GM19395 (cell line): ENCODE measurements at regions not wholly inside any gene's neighbourhood (a gene's known extent, or its start where the extent isn't known, plus 50 kb on each side); places are given as distances from the start of the nearest gene placed in this dataset.
"Not testable (repeated sequence)": the region's sequence is repeated elsewhere in the genome, so short reads cannot be mapped to it uniquely, and the experiment has no call there.

Source experiments
- ATAC-seq: cut with Tn5 transposase; IDR thresholded peaks from one replicate; pipeline ENCODE4 v1.9.1; 2021; ENCODE audit warnings: mild to moderate bottlenecking, moderate library complexity; ENCODE audit not compliant: unreplicated experiment

- ATAC-seq, result no peak
These were observed 71.3 kb upstream of the SMAD3 start for GRCh38 chr15:66993874-66994696.

GRCh38 chr15:66994927-66995656 is 70.3 kb upstream of the SMAD3 start:
- ATAC-seq, result no peak

GRCh38 chr15:66996094-66996493 is 69.3 kb upstream of the SMAD3 start:
- ATAC-seq, result no peak

GRCh38 chr15:66997212-66997611 is 68.2 kb upstream of the SMAD3 start:
- no peak for ATAC-seq

- ATAC-seq, result not testable (repeated sequence)
These were observed 67.2 kb upstream of the SMAD3 start for GRCh38 chr15:66998234-66998633.

- no peak for ATAC-seq
These were observed 66.1 kb upstream of the SMAD3 start for GRCh38 chr15:66999046-66999968.

- ATAC-seq, result no peak
These were observed 64.5 kb upstream of the SMAD3 start for GRCh38 chr15:67000896-67001295.

GRCh38 chr15:67002368-67002767 is 63.0 kb upstream of the SMAD3 start:
- ATAC-seq, result no peak

GRCh38 chr15:67003586-67003985 is 61.8 kb upstream of the SMAD3 start:
- no peak for ATAC-seq

- no peak for ATAC-seq
These were observed 61.3 kb upstream of the SMAD3 start for GRCh38 chr15:67004142-67004541.

GRCh38 chr15:67005294-67005996 is 60.0 kb upstream of the SMAD3 start:
- no peak for ATAC-seq

GRCh38 chr15:67006083-67007065 is 59.0 kb upstream of the SMAD3 start:
- no peak for ATAC-seq

- no peak for ATAC-seq
These were observed 55.5 kb upstream of the SMAD3 start for GRCh38 chr15:67009576-67010569.

- ATAC-seq, result no peak
These were observed 54.3 kb upstream of the SMAD3 start for GRCh38 chr15:67010898-67011616.

- ATAC-seq, result no peak
These were observed 53.8 kb upstream of the SMAD3 start for GRCh38 chr15:67011617-67012005.

GRCh38 chr15:67013696-67014095 is 51.7 kb upstream of the SMAD3 start:
- no peak for ATAC-seq
